ENCODE measurements at regions not wholly inside any gene's neighbourhood (a gene's known extent, or its start where the extent isn't known, plus 50 kb on each side); places are given as distances from the start of the nearest gene placed in this dataset.

GRCh38 chr12:28068467-28068866 lies 95.9 kb upstream of the PTHLH start:
- Mint-ChIP-seq H3K9me3 (ENCODE audit: low read depth, unreplicated experiment) (no peaks in the 10 kb centered on the region), H3K4me1 (ENCODE audit: low read depth, unreplicated experiment) (no peaks in the 10 kb centered on the region), H3K27me3 (ENCODE audit: unreplicated experiment) (no peaks in the 10 kb centered on the region), H3K36me3 (ENCODE audit: insufficient read depth, unreplicated experiment) (no peaks in the 10 kb centered on the region), H3K4me3 (ENCODE audit: low read depth, unreplicated experiment) (no peak overlapping the region), H3K27ac (ENCODE audit: unreplicated experiment) (no peak overlapping the region)
- no TSS peak for BruUV-seq (replicated peaks)
- TF ChIP-seq CTCF (IDR thresholded peaks at IDR 0.05; ENCODE audit: unreplicated experiment) = no peak
- DNase-seq = no peak
- intact Hi-C loops (cut with micrococcal nuclease; ENCODE audit: unreplicated experiment) = no loop called here
- CTCF ChIA-PET = no interaction called here

GRCh38 chr12:28079539-28079938 lies 107.0 kb upstream of the PTHLH start:
- no peak for DNase-seq
- CTCF ChIA-PET = no interaction called here
- Mint-ChIP-seq H3K36me3 (ENCODE audit: insufficient read depth, unreplicated experiment) (no peaks in the 10 kb centered on the region), H3K27ac (ENCODE audit: unreplicated experiment) (no peak overlapping the region), H3K4me1 (ENCODE audit: low read depth, unreplicated experiment) (no peaks in the 10 kb centered on the region), H3K9me3 (ENCODE audit: low read depth, unreplicated experiment) (peaks cover 5% of the 10 kb centered on the region), H3K4me3 (ENCODE audit: low read depth, unreplicated experiment) (no peak overlapping the region), H3K27me3 (ENCODE audit: unreplicated experiment) (no peaks in the 10 kb centered on the region)
- BruUV-seq (replicated peaks) = no TSS peak
- no peak for TF ChIP-seq CTCF (IDR thresholded peaks at IDR 0.05; ENCODE audit: unreplicated experiment)
- intact Hi-C loops (cut with micrococcal nuclease; ENCODE audit: unreplicated experiment) = no loop called here

DNA sequence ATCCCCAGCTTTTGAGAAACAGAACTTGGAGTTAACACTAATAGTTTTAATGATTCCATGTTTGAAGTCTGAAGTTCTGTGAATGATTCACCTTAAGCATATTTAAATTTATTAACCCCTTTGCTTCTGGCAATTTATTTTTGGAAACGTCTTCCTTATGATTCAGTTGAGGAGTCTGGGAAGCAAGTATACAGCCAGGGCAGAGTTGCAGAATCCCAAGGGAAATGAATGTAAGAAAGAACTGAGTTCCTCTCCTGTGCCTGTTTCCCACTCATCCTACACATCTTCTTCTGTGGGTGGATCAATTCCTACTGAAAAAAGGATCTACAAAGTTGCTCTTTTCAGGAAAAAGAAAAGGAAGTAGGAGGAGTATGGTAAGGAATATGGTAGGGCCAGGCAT lies 108.2 kb upstream of the CCDC91 start:
- H3K9me3 Mint-ChIP-seq (ENCODE audit: low read depth, unreplicated experiment) = no peaks in the 10 kb centered on the region
- no peaks in the 10 kb centered on the region for H3K27me3 Mint-ChIP-seq (ENCODE audit: unreplicated experiment)
- H3K36me3 Mint-ChIP-seq (ENCODE audit: insufficient read depth, unreplicated experiment) = no peaks in the 10 kb centered on the region
- H3K4me1 Mint-ChIP-seq (ENCODE audit: low read depth, unreplicated experiment) = no peaks in the 10 kb centered on the region
- no peak overlapping the region for H3K4me3 Mint-ChIP-seq (ENCODE audit: low read depth, unreplicated experiment)
- DNase-seq = no peak
- TF ChIP-seq CTCF (IDR thresholded peaks at IDR 0.05; ENCODE audit: unreplicated experiment) = no peak
- no peak overlapping the region for H3K27ac Mint-ChIP-seq (ENCODE audit: unreplicated experiment)
- BruUV-seq (replicated peaks) = no TSS peak
- CTCF ChIA-PET = no interaction called here
- intact Hi-C loops (cut with micrococcal nuclease; ENCODE audit: unreplicated experiment) = no loop called here

GRCh38 chr12:28083840-28084678 lies 106.2 kb upstream of the CCDC91 start:
- Mint-ChIP-seq H3K27me3 (ENCODE audit: unreplicated experiment) (no peaks in the 10 kb centered on the region), H3K4me1 (ENCODE audit: low read depth, unreplicated experiment) (no peaks in the 10 kb centered on the region), H3K9me3 (ENCODE audit: low read depth, unreplicated experiment) (no peaks in the 10 kb centered on the region), H3K27ac (ENCODE audit: unreplicated experiment) (no peak overlapping the region), H3K36me3 (ENCODE audit: insufficient read depth, unreplicated experiment) (no peaks in the 10 kb centered on the region), H3K4me3 (ENCODE audit: low read depth, unreplicated experiment) (no peak overlapping the region)
- no peak for TF ChIP-seq CTCF (IDR thresholded peaks at IDR 0.05; ENCODE audit: unreplicated experiment)
- BruUV-seq (replicated peaks) = no TSS peak
- CTCF ChIA-PET = no interaction called here
- intact Hi-C loops (cut with micrococcal nuclease; ENCODE audit: unreplicated experiment) = no loop called here
- DNase-seq = no peak

Measured in Calu3 (cell line).